Parathyroid adenoma (tissue), 2 donors: ENCODE measurements at regions not wholly inside any gene's neighbourhood (a gene's known extent, or its start where the extent isn't known, plus 50 kb on each side); places are given as distances from the start of the nearest gene placed in this dataset.

Experiments used
- H2AFZ ChIP-seq: fragments of 300-600 bp; sonication (generic); one replicate; pipeline ENCODE4 v1.7.0; 2017; ENCODE audit warnings: antibody characterized with exemption, mild to moderate bottlenecking
- H3K27ac ChIP-seq: fragments of 300-600 bp; sonication (generic); one replicate; pipeline ENCODE4 v1.7.0; 2017
- H3K27me3 ChIP-seq: fragments of 300-600 bp; sonication (generic); one replicate; pipeline ENCODE4 v1.7.0; 2017; ENCODE audit warnings: low read length; ENCODE audit not compliant: control insufficient read depth, insufficient read depth
- H3K36me3 ChIP-seq: fragments of 300-600 bp; sonication (generic); one replicate; pipeline ENCODE4 v1.7.0; 2017; ENCODE audit warnings: low read length; ENCODE audit not compliant: control insufficient read depth, insufficient read depth
- H3K4me1 ChIP-seq: fragments of 300-600 bp; sonication (generic); one replicate; pipeline ENCODE4 v1.7.0; 2017; ENCODE audit warnings: control low read depth
- H3K4me2 ChIP-seq: fragments of 300-600 bp; sonication (generic); one replicate; pipeline ENCODE4 v1.7.0; 2017; ENCODE audit warnings: low read length
- H3K4me3 ChIP-seq: fragments of 300-600 bp; sonication (generic); one replicate; pipeline ENCODE4 v1.7.0; 2017; ENCODE audit warnings: low read depth, low read length
- H3K79me2 ChIP-seq: fragments of 300-600 bp; sonication (generic); one replicate; pipeline ENCODE4 v1.7.0; 2017; ENCODE audit warnings: control low read depth
- H3K9ac ChIP-seq: fragments of 300-600 bp; sonication (generic); one replicate; pipeline ENCODE4 v1.7.0; 2017; ENCODE audit warnings: mild to moderate bottlenecking
- H3K9me3 ChIP-seq: fragments of 300-600 bp; sonication (generic); one replicate; pipeline ENCODE4 v1.7.0; 2017; ENCODE audit warnings: low read length; ENCODE audit not compliant: control insufficient read depth
- CTCF ChIP-seq: fragments of 300-600 bp; sonication (generic); IDR thresholded peaks from one replicate; pipeline ENCODE4 v1.7.0; 2017; ENCODE audit warnings: antibody characterized with exemption, mild to moderate bottlenecking
- donor health status: primary hyperparathyroidism.

DNA sequence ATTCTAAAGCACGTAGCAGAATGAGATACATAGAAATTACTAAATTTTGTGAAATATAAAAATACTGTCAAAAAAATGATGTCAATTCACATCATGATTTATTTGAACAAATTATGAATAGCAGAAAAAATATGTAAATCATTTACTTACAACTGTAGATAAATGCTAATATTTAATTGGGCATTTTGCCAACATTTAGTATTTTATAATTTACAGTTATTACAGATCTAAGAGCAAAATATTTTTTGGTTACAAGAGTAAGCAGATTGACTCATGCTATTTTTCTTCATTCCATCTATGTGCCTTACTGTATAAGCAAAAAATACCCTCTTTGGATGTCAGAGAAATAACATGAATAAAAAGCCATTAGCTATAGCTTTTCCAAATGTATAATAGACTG, 282.3 kb upstream of the RGS18 start:
- TF ChIP-seq CTCF = no peak
- Histone ChIP-seq H3K9me3 (no peaks in the 10 kb centered on the region), H3K4me3 (no peak overlapping the region), H3K27me3 (no peaks in the 10 kb centered on the region), H3K79me2 (no peaks in the 10 kb centered on the region), H2AFZ (no peak overlapping the region), H3K9ac (no peak overlapping the region), H3K27ac (no peak overlapping the region), H3K4me1 (no peaks in the 10 kb centered on the region), H3K4me2 (no peak overlapping the region), H3K36me3 (no peaks in the 10 kb centered on the region)

DNA sequence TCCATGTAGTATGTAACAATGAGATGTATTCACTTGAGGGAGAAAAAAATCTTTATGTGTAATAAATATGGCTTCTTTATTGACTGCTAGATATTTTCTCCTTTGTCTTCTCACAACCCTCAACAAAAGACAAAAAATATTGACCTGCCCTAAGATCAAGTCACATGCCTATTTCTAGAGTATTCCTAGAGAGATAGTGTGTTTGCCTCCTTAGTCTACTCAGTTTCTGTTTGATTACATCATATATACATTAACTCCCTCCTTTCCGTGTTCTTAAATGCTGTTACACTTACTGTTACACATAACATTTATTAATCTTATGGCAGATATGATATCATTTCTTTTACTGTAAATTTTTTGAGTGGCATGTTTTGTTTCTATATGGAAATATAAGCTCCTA, 281.6 kb upstream of the RGS18 start:
- H3K9me3 ChIP-seq = no peaks in the 10 kb centered on the region
- H3K9ac ChIP-seq = no peak overlapping the region
- no peaks in the 10 kb centered on the region for H3K36me3 ChIP-seq
- no peaks in the 10 kb centered on the region for H3K4me1 ChIP-seq
- no peak overlapping the region for H2AFZ ChIP-seq
- no peaks in the 10 kb centered on the region for H3K27me3 ChIP-seq
- no peak overlapping the region for H3K27ac ChIP-seq
- H3K79me2 ChIP-seq = no peaks in the 10 kb centered on the region
- H3K4me2 ChIP-seq = no peak overlapping the region
- no peak overlapping the region for H3K4me3 ChIP-seq
- TF ChIP-seq CTCF = no peak

DNA sequence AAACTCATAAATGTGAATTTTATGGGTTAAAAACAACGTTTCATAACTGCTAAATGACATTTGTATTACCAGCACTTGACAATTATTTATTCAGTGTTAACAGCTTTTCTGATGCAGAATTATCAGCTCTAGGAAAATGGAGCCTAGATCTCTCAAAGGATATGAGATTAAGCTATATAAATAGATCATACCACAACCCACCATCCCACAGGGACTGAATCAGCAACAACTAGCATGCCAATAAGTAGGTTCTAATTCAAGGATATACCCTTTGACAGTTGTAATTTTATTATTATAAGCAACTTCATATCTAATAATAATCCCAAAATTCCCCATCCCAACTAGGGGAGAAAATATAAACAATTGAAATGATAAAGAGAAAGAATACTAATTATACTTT, 275.4 kb upstream of the RGS18 start:
- no peak overlapping the region for H3K4me2 ChIP-seq
- no peaks in the 10 kb centered on the region for H3K27me3 ChIP-seq
- no peak overlapping the region for H3K27ac ChIP-seq
- TF ChIP-seq CTCF = no peak
- H3K4me1 ChIP-seq = no peaks in the 10 kb centered on the region
- H3K79me2 ChIP-seq = no peaks in the 10 kb centered on the region
- H3K36me3 ChIP-seq = no peaks in the 10 kb centered on the region
- no peak overlapping the region for H3K4me3 ChIP-seq
- no peak overlapping the region for H3K9ac ChIP-seq
- H3K9me3 ChIP-seq = no peaks in the 10 kb centered on the region
- H2AFZ ChIP-seq = no peak overlapping the region

DNA sequence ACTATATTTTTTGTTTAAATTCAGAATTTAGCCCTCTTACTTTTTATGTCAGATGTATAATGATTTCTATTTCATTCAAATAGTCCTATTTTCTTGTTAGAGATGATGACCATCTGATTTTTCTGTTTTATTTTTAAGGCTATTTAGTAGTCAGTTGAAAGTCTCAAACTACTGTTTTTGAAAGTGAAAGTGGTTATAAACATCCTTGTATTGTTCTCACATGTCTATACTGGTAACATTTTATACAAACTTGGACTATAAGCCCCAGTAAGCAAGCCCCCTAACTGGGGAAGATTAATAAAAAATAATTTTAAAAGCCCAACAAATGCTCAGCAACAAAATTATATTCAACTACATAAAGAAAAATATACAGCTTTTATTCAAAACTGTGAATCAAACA, 271.3 kb upstream of the RGS18 start:
- H2AFZ ChIP-seq = no peak overlapping the region
- no peaks in the 10 kb centered on the region for H3K27me3 ChIP-seq
- H3K27ac ChIP-seq = no peak overlapping the region
- H3K79me2 ChIP-seq = no peaks in the 10 kb centered on the region
- no peak overlapping the region for H3K4me3 ChIP-seq
- H3K9me3 ChIP-seq = no peaks in the 10 kb centered on the region
- no peaks in the 10 kb centered on the region for H3K36me3 ChIP-seq
- no peaks in the 10 kb centered on the region for H3K4me1 ChIP-seq
- TF ChIP-seq CTCF = no peak
- H3K4me2 ChIP-seq = no peak overlapping the region
- no peak overlapping the region for H3K9ac ChIP-seq

DNA sequence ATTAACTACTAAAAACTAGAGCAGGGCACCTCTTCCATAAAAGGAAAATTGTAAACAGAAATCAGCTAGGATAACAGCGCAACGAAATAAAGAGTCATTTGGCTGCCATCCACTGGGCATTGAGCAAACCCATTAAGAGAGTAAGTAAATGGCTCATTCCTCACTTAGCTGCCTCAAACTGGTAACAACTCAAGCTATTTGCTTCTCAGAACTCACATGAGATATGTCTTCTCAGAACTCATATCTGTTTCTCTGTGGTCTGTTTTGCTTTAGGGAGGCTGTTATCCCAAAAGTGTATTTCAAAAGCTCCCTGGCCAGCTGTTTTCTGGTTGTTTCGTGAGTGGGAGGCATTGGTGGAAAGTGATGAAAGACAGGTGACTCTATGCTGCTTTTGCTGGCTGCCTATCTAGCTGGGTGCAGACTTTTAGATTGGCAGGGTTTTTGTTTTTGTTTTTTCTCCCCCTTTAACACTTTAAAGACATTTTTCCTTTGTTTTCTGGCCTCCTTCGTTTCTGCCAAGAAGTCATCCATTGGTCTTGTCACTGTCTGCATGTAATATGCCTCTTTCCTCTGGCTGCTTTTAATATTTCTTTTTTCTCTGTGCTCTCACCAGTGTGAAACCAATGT, 269.2 kb upstream of the RGS18 start:
- Histone ChIP-seq H3K36me3 (no peaks in the 10 kb centered on the region), H3K4me2 (no peak overlapping the region), H3K27me3 (no peaks in the 10 kb centered on the region), H2AFZ (no peak overlapping the region), H3K9me3 (no peaks in the 10 kb centered on the region), H3K79me2 (no peaks in the 10 kb centered on the region), H3K4me3 (no peak overlapping the region), H3K9ac (no peak overlapping the region), H3K4me1 (no peaks in the 10 kb centered on the region), H3K27ac (no peak overlapping the region)
- TF ChIP-seq CTCF = no peak
